GM21390 (cell line): ENCODE measurements at regions not wholly inside any gene's neighbourhood (a gene's known extent, or its start where the extent isn't known, plus 50 kb on each side); places are given as distances from the start of the nearest gene placed in this dataset.

Experiments
- ATAC-seq: cut with Tn5 transposase; IDR thresholded peaks from one replicate; pipeline ENCODE4 v1.9.1; 2021; ENCODE audit not compliant: unreplicated experiment

GRCh38 chr11:19524171-19524671 lies 188.4 kb upstream of the NAV2 start:
- ATAC-seq = no peak

GRCh38 chr11:19520681-19521080 lies 192.0 kb upstream of the NAV2 start:
- ATAC-seq = no peak

GRCh38 chr11:19519912-19520641 lies 192.6 kb upstream of the NAV2 start:
- no peak for ATAC-seq

GRCh38 chr11:19519353-19519752 lies 193.3 kb upstream of the NAV2 start:
- ATAC-seq = no peak

- ATAC-seq = no peak
Measured at GRCh38 chr11:19513253-19513652, 199.4 kb upstream of the NAV2 start.

- ATAC-seq = no peak
Measured at GRCh38 chr11:19512618-19513017, 200.0 kb upstream of the NAV2 start.

- no peak for ATAC-seq
Measured at GRCh38 chr11:19511413-19512183, 201.0 kb upstream of the NAV2 start.

GRCh38 chr11:19511066-19511412 lies 201.6 kb upstream of the NAV2 start:
- ATAC-seq = no peak

- ATAC-seq = no peak
Measured at GRCh38 chr11:19510468-19510867, 202.2 kb upstream of the NAV2 start.

- no peak for ATAC-seq
Measured at GRCh38 chr11:19509215-19509614, 203.4 kb upstream of the NAV2 start.

- no peak for ATAC-seq
Measured at GRCh38 chr11:19508165-19508564, 204.5 kb upstream of the NAV2 start.

GRCh38 chr11:19506816-19507486 lies 205.7 kb upstream of the NAV2 start:
- ATAC-seq = no peak

GRCh38 chr11:19502691-19503253 lies 209.9 kb upstream of the NAV2 start:
- ATAC-seq = no peak

GRCh38 chr11:19501631-19502030 lies 211.0 kb upstream of the NAV2 start:
- ATAC-seq = no peak

GRCh38 chr11:19499999-19500398 lies 212.6 kb upstream of the NAV2 start:
- ATAC-seq = no peak

GRCh38 chr11:19499026-19499669 lies 213.5 kb upstream of the NAV2 start:
- no peak for ATAC-seq

- no peak for ATAC-seq
Measured at GRCh38 chr11:19493446-19494213, 219.0 kb upstream of the NAV2 start.

GRCh38 chr11:19482319-19483100 lies 230.1 kb upstream of the NAV2 start:
- no peak for ATAC-seq

GRCh38 chr11:19480540-19480939 lies 232.1 kb upstream of the NAV2 start:
- no peak for ATAC-seq
